HEK293T (cell line): ENCODE measurements at regions not wholly inside any gene's neighbourhood (a gene's known extent, or its start where the extent isn't known, plus 50 kb on each side); places are given as distances from the start of the nearest gene placed in this dataset.

ENCODE experiments used
- BHLHE40 ChIP-seq: fragments of 450-650 bp; IDR thresholded peaks from 2 replicates; pipeline ENCODE4 v1.6.1; 2016; ENCODE audit warnings: mild to moderate bottlenecking, moderate library complexity, borderline replicate concordance
- CTBP1 ChIP-seq: fragments of 450-650 bp; IDR thresholded peaks from 2 replicates; pipeline ENCODE4 v1.6.1; 2016; ENCODE audit warnings: borderline replicate concordance
- FOXA1 ChIP-seq: fragments of 450-650 bp; IDR thresholded peaks from 2 replicates; pipeline ENCODE4 v1.6.1; 2016; ENCODE audit warnings: mild to moderate bottlenecking
- FOXM1 ChIP-seq: fragments of 450-650 bp; IDR thresholded peaks from 2 replicates; pipeline ENCODE4 v1.6.1; 2017; ENCODE audit warnings: mild to moderate bottlenecking, borderline replicate concordance
- LEF1 ChIP-seq: fragments of 450-650 bp; IDR thresholded peaks from 2 replicates; pipeline ENCODE4 v1.6.1; 2017; ENCODE audit warnings: mild to moderate bottlenecking, borderline replicate concordance
- PKNOX1 ChIP-seq: fragments of 450-650 bp; IDR thresholded peaks from 2 replicates; pipeline ENCODE4 v1.6.1; 2016
- SP1 ChIP-seq: fragments of 450-650 bp; IDR thresholded peaks from 2 replicates; pipeline ENCODE4 v1.6.1; 2017
- SUZ12 ChIP-seq: fragments of 450-650 bp; IDR thresholded peaks from 2 replicates; pipeline ENCODE4 v1.6.1; 2016; ENCODE audit warnings: mild to moderate bottlenecking
- ZNF384 ChIP-seq: fragments of 450-650 bp; IDR thresholded peaks from 2 replicates; pipeline ENCODE4 v1.6.1; 2016

GRCh38 chr16:85525420-85526184 lies 87.5 kb upstream of the GSE1 start:
- TF ChIP-seq PKNOX1 (no peak), FOXA1 (no peak), ZNF384 (no peak), SUZ12 (no peak), FOXM1 (no peak), BHLHE40 (no peak), LEF1 (no peak), SP1 (no peak), CTBP1 (no peak)
